Activated CD8-positive, alpha-beta memory T cell treated with anti-CD3 and anti-CD28 coated beads for 1 hour (primary cell): ENCODE measurements at regions not wholly inside any gene's neighbourhood (a gene's known extent, or its start where the extent isn't known, plus 50 kb on each side); places are given as distances from the start of the nearest gene placed in this dataset.

Experiments used
- DNase-seq, 2 donors: peaks; one replicate each; pipeline ENCODE4 v3.0.0-alpha.2; 2020; ENCODE audit warnings: low read depth in 1 of 2; ENCODE audit errors: extremely low read depth in 1 of 2

GRCh38 chr5:110104726-110105669 is 415.3 kb downstream of the MAN2A1 start:
- no peak for DNase-seq

GRCh38 chr5:110105692-110106091 is 416.0 kb downstream of the MAN2A1 start:
- DNase-seq, result no peak

- DNase-seq, result no peak
Observed at GRCh38 chr5:110106750-110107149, 417.0 kb downstream of the MAN2A1 start.

- DNase-seq, result no peak
Observed at GRCh38 chr5:110108520-110108919, 418.8 kb downstream of the MAN2A1 start.

- no peak for DNase-seq
Observed at GRCh38 chr5:110109667-110110066, 419.9 kb downstream of the MAN2A1 start.

GRCh38 chr5:110112348-110112747 is 422.6 kb downstream of the MAN2A1 start:
- no peak for DNase-seq

GRCh38 chr5:110115503-110115902 is 425.8 kb downstream of the MAN2A1 start:
- no peak for DNase-seq

- no peak for DNase-seq
Observed at GRCh38 chr5:110116539-110116938, 426.8 kb downstream of the MAN2A1 start.

GRCh38 chr5:110134963-110135935 is 445.5 kb downstream of the MAN2A1 start:
- DNase-seq, result no peak

- no peak for DNase-seq
Observed at GRCh38 chr5:110150199-110150598, 460.5 kb downstream of the MAN2A1 start.

GRCh38 chr5:110159202-110159601 is 469.5 kb downstream of the MAN2A1 start:
- no peak for DNase-seq

- no peak for DNase-seq
Observed at GRCh38 chr5:110161162-110161561, 471.4 kb downstream of the MAN2A1 start.

- DNase-seq, result no peak
Observed at GRCh38 chr5:110165366-110165765, 475.6 kb downstream of the MAN2A1 start.

- DNase-seq, result no peak
Observed at GRCh38 chr5:110167384-110167783, 477.7 kb downstream of the MAN2A1 start.

- no peak for DNase-seq
Observed at GRCh38 chr5:110169461-110169860, 479.7 kb downstream of the MAN2A1 start.

GRCh38 chr5:110177729-110178128 is 488.0 kb downstream of the MAN2A1 start:
- no peak for DNase-seq

- no peak for DNase-seq
Observed at GRCh38 chr5:110179321-110179720, 489.6 kb downstream of the MAN2A1 start.

- no peak for DNase-seq
Observed at GRCh38 chr5:110194191-110194590, 504.5 kb downstream of the MAN2A1 start.

- no peak for DNase-seq
Observed at GRCh38 chr5:110195288-110195687, 505.6 kb downstream of the MAN2A1 start.

- DNase-seq, result no peak
Observed at GRCh38 chr5:110201791-110202190, 512.1 kb downstream of the MAN2A1 start.

GRCh38 chr5:110203661-110204060 is 513.9 kb downstream of the MAN2A1 start:
- no peak for DNase-seq
